OCI-LY3 (cell line): ENCODE measurements at regions not wholly inside any gene's neighbourhood (a gene's known extent, or its start where the extent isn't known, plus 50 kb on each side); places are given as distances from the start of the nearest gene placed in this dataset.
A peak's percentile ranks its signal among the peaks of the same experiment; 100 is the strongest.

Experiments
- H2AFZ ChIP-seq: fragments of 200-600, 300-600 bp; shearing (Covaris generic); 2 replicates; pipeline ENCODE4 v1.6.0; 2014; ENCODE audit warnings: antibody characterized with exemption, low read depth, low read length
- H3K27ac ChIP-seq: fragments of 200-600, 300-600 bp; sonication (generic); 2 replicates; pipeline ENCODE4 v1.5.1; 2014; ENCODE audit warnings: mild to moderate bottlenecking, low read length, moderate library complexity, mixed read lengths
- H3K27me3 ChIP-seq: fragments of 200-600, 300-600 bp; sonication (generic); 2 replicates; pipeline ENCODE4 v1.6.1; 2014; ENCODE audit warnings: low read depth, low read length, mixed read lengths
- H3K36me3 ChIP-seq: fragments of 200-600, 300-600 bp; sonication (generic); replicated peaks from 2 replicates; pipeline ENCODE3; 2014; ENCODE audit warnings: low read depth, low read length, mixed read lengths
- H3K4me1 ChIP-seq: fragments of 300-600, 200-600 bp; sonication (generic); 2 replicates; pipeline ENCODE4 v1.6.1; 2014; ENCODE audit warnings: low read length, mixed read lengths
- H3K4me2 ChIP-seq: fragments of 200-600, 300-600 bp; sonication (generic); 2 replicates; pipeline ENCODE4 v1.6.1; 2014; ENCODE audit warnings: low read length, mixed read lengths
- H3K4me3 ChIP-seq: fragments of 300-600, 200-600 bp; sonication (generic); 2 replicates; pipeline ENCODE4 v1.5.1; 2014; ENCODE audit warnings: antibody characterized with exemption, mild to moderate bottlenecking, low read length, moderate library complexity
- H3K79me2 ChIP-seq: fragments of 300-600, 200-600 bp; shearing (Covaris generic); 2 replicates; pipeline ENCODE4 v1.6.1; 2014; ENCODE audit warnings: mild to moderate bottlenecking, low read length, mixed read lengths
- H3K9ac ChIP-seq: fragments of 300-600, 200-600 bp; shearing (Covaris generic); 2 replicates; pipeline ENCODE4 v1.6.0; 2014; ENCODE audit warnings: mild to moderate bottlenecking, low read length, moderate library complexity
- H3K9me3 ChIP-seq: fragments of 200-600, 300-600 bp; shearing (Covaris generic); 2 replicates; pipeline ENCODE4 v1.6.1; 2014; ENCODE audit warnings: low read length, mixed read lengths; ENCODE audit not compliant: insufficient read depth
- H4K20me1 ChIP-seq: fragments of 200-600, 300-600 bp; sonication (generic); 2 replicates; pipeline ENCODE4 v1.6.1; 2016; ENCODE audit warnings: low read length, mixed read lengths; ENCODE audit not compliant: insufficient read depth
- EZH2phosphoT487 ChIP-seq: fragments of 200-600 bp; shearing (Covaris generic); IDR thresholded peaks from 2 replicates; pipeline ENCODE4 v1.6.1; 2018; ENCODE audit warnings: antibody characterized with exemption, mixed run types, low read depth
- TF ChIP-seq, protein P1 (sequence below): fragments of 200-600, 300-600 bp; sonication (generic); IDR thresholded peaks from 2 replicates; pipeline ENCODE4 v1.5.1; 2014; ENCODE audit warnings: antibody characterized with exemption, low read length, low read depth

DNA sequence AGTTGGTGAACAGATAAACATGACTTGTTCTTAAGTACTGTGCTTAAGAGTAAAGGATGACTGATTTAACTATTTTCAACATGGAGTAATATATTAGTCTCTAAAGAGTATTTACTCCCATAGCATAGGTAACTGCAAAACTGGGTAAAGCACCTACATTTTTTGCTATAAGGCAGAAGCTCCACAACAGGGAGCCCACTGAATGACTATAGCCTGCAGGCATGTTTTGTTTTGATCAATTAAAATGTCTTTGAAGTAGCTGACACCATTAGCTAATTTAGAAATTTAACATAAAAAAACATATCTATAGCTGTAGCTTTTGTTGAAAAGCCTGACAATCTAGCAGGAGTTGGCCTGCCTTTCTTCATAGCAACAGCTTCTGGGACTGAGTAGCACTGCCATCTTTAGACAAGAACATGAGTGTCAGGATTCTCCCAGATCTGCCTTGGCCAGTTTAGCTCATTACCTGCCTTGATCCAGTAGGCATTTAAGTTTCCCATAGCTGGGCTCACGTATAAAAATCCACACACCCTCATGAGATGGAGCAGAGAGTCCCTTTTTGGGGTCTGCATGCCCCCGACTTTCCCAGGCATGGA is 1935.1 kb upstream of the PIK3C3 start:
- H3K9me3 ChIP-seq, result no peaks in the 10 kb centered on the region
- TF ChIP-seq EZH2phosphoT487, result no peak
- TF ChIP-seq, protein P1, sequence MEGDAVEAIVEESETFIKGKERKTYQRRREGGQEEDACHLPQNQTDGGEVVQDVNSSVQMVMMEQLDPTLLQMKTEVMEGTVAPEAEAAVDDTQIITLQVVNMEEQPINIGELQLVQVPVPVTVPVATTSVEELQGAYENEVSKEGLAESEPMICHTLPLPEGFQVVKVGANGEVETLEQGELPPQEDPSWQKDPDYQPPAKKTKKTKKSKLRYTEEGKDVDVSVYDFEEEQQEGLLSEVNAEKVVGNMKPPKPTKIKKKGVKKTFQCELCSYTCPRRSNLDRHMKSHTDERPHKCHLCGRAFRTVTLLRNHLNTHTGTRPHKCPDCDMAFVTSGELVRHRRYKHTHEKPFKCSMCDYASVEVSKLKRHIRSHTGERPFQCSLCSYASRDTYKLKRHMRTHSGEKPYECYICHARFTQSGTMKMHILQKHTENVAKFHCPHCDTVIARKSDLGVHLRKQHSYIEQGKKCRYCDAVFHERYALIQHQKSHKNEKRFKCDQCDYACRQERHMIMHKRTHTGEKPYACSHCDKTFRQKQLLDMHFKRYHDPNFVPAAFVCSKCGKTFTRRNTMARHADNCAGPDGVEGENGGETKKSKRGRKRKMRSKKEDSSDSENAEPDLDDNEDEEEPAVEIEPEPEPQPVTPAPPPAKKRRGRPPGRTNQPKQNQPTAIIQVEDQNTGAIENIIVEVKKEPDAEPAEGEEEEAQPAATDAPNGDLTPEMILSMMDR, result 0 out of 2 replicates have a peak, but pooled peaks have one; percentile 7
- no peaks in the 10 kb centered on the region for H3K4me1 ChIP-seq
- no peak overlapping the region for H2AFZ ChIP-seq
- no peak overlapping the region for H3K27ac ChIP-seq
- H4K20me1 ChIP-seq, result no peaks in the 10 kb centered on the region
- H3K9ac ChIP-seq, result no peak overlapping the region
- no peaks in the 10 kb centered on the region for H3K36me3 ChIP-seq
- no peaks in the 10 kb centered on the region for H3K79me2 ChIP-seq
- no peak overlapping the region for H3K4me3 ChIP-seq
- no peak overlapping the region for H3K4me2 ChIP-seq
- H3K27me3 ChIP-seq, result no peaks in the 10 kb centered on the region

DNA sequence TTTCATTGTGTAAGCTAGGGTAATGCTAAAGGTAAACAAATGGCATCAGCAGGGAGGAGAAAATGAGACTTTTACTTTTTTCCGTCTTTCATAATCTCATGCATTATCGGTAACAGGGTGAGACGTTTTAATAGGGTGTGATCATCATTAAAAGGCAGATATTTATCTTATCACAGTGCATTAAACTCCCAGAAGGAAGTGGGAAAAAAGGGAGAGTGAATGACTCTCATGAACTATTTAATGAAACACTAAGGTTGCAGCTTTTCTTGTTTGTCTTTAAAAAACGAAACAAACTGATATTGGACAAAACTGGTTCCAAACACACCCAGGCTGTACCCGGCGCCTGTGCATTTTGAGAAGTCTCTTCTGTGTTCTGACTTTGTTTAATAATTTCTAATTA is 1936.8 kb upstream of the PIK3C3 start:
- H2AFZ ChIP-seq, result no peak overlapping the region
- no peak overlapping the region for H3K9ac ChIP-seq
- H3K27ac ChIP-seq, result no peak overlapping the region
- H3K27me3 ChIP-seq, result no peaks in the 10 kb centered on the region
- no peaks in the 10 kb centered on the region for H3K79me2 ChIP-seq
- H4K20me1 ChIP-seq, result no peaks in the 10 kb centered on the region
- H3K4me1 ChIP-seq, result no peaks in the 10 kb centered on the region
- H3K36me3 ChIP-seq, result no peaks in the 10 kb centered on the region
- H3K9me3 ChIP-seq, result no peaks in the 10 kb centered on the region
- no peak overlapping the region for H3K4me2 ChIP-seq
- no peak overlapping the region for H3K4me3 ChIP-seq
- no peak for TF ChIP-seq EZH2phosphoT487
- TF ChIP-seq, protein P1, result no peak

DNA sequence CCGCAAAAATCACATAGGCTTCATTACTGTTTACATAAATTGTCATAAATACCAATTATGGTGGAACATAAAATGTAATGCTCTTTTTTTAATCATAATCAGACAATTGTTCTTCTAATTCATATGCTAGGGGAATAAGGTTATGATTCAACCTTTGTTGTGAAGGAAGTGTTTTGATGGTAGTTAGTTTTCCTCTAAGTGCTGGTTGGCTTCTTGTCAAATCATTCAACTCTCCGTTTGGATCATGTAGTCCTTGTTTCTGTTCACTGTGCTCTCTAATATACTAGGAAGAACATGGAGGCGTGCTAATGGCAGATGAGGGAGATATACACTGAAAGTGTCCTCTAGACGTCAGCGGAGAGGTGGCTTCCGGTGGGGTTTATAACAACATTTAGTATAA is 1938.0 kb upstream of the PIK3C3 start:
- Histone ChIP-seq H3K27ac (no peak overlapping the region), H3K4me3 (no peak overlapping the region), H3K9ac (no peak overlapping the region), H3K36me3 (no peaks in the 10 kb centered on the region), H2AFZ (no peak overlapping the region), H3K79me2 (no peaks in the 10 kb centered on the region), H3K4me1 (no peaks in the 10 kb centered on the region), H3K9me3 (no peaks in the 10 kb centered on the region), H4K20me1 (no peaks in the 10 kb centered on the region), H3K4me2 (no peak overlapping the region), H3K27me3 (no peaks in the 10 kb centered on the region)
- TF ChIP-seq, protein P1, result no peak
- TF ChIP-seq EZH2phosphoT487, result no peak

DNA sequence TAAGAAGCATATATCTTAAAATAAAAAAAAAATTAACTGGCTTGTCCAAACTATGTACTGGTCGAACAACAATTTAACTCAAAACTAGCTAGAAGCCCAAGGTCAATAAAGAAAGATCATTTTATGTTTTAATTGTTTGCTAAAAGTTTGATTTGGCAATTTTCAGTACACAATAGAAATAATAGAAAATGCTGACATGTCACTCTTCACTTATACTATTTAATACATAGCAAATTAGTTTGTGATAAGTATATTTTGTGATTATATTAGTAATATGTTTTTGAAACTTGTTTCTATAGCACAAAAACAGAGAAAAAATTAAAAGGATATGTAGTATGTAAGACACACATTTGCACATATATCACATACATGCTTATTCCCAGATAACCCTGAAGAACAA is 1938.6 kb upstream of the PIK3C3 start:
- TF ChIP-seq, protein P1, result no peak
- no peak for TF ChIP-seq EZH2phosphoT487
- Histone ChIP-seq H3K36me3 (no peaks in the 10 kb centered on the region), H3K27me3 (no peaks in the 10 kb centered on the region)

More for the DNA sequence above, 1938.6 kb upstream of the PIK3C3 start:
- no peak overlapping the region for H3K4me2 ChIP-seq
- H4K20me1 ChIP-seq, result no peaks in the 10 kb centered on the region
- H3K79me2 ChIP-seq, result no peaks in the 10 kb centered on the region
- H3K4me3 ChIP-seq, result no peak overlapping the region
- H3K4me1 ChIP-seq, result no peaks in the 10 kb centered on the region
- no peak overlapping the region for H3K9ac ChIP-seq
- no peak overlapping the region for H2AFZ ChIP-seq
- H3K27ac ChIP-seq, result no peak overlapping the region
- H3K9me3 ChIP-seq, result no peaks in the 10 kb centered on the region
